ENCODE measurements at regions not wholly inside any gene's neighbourhood (a gene's known extent, or its start where the extent isn't known, plus 50 kb on each side); places are given as distances from the start of the nearest gene placed in this dataset.
"Not testable (repeated sequence)": the region's sequence is repeated elsewhere in the genome, so short reads cannot be mapped to it uniquely, and the experiment has no call there.

GRCh38 chr22:12637566-12638166 lies 2890.3 kb upstream of the OR11H1 start:
- H3K79me2 ChIP-seq (ENCODE audit: control insufficient read depth, insufficient read depth, low read length); H3K4me2 ChIP-seq (ENCODE audit: insufficient read depth, low read length); intact Hi-C loops (cut with micrococcal nuclease); H3K36me3 ChIP-seq (ENCODE audit: control insufficient read depth, insufficient read depth, low read length); in situ Hi-C loops (cut with MboI); H2AFZ ChIP-seq (ENCODE audit: low read depth, low read length); BruUV-seq (replicated peaks); H3K9me1 ChIP-seq (ENCODE audit: control insufficient read depth, insufficient read depth, low read length); H3K9me3 ChIP-seq (replicated peaks; ENCODE audit: control insufficient read depth, insufficient read depth, low read depth, low read length); CTCF ChIA-PET (ENCODE audit: low intra/inter-chr PET ratio); FAIRE-seq; H3K27ac ChIP-seq (ENCODE audit: extremely low read depth, low read depth, low read length); ATAC-seq; POLR2A ChIA-PET; H3K27me3 ChIP-seq (ENCODE audit: control insufficient read depth in 2 of 2, insufficient read depth in 2 of 2, low read length in 2 of 2); H3K9ac ChIP-seq (ENCODE audit: insufficient read depth in 1 of 2, low read depth in 2 of 2, low read length in 2 of 2); H3K4me1 ChIP-seq (replicated peaks in 1 of 2; ENCODE audit: control insufficient read depth in 2 of 2, insufficient read depth in 2 of 2, low read length in 2 of 2); H3K4me3 ChIP-seq; DNase-seq (ENCODE audit: extremely low read depth in 1 of 4, low spot score in 3 of 4); H4K20me1 ChIP-seq (replicated peaks; ENCODE audit: control insufficient read depth, insufficient read depth, low read length): not testable (repeated sequence)
- TF ChIP-seq PCBP2 (IDR thresholded peaks at IDR 0.05; ENCODE audit: low read depth, low read length, poor library complexity, severe bottlenecking) (peak; percentile 59), ZBTB26 (CRISPR knock-in tag; IDR thresholded peaks at IDR 0.05) (peak; percentile 74; the same call in 1 of the 2 replicates), POLR2B (IDR thresholded peaks at IDR 0.05; ENCODE audit: low read depth, partially characterized antibody) (peak; percentile 44), OTX1 (CRISPR knock-in tag; IDR thresholded peaks at IDR 0.05) (0 out of 2 replicates have a peak, but pooled peaks have one; percentile 51), ZNF512 (tag; IDR thresholded peaks at IDR 0.05) (peak; percentile 78)

GRCh38 chr22:12638319-12638718 lies 2889.7 kb upstream of the OR11H1 start:
- H3K79me2 ChIP-seq (ENCODE audit: control insufficient read depth, insufficient read depth, low read length); in situ Hi-C loops (cut with MboI); H3K9me3 ChIP-seq (replicated peaks; ENCODE audit: control insufficient read depth, insufficient read depth, low read depth, low read length); H3K9ac ChIP-seq (ENCODE audit: insufficient read depth in 1 of 2, low read depth in 2 of 2, low read length in 2 of 2); ATAC-seq; H3K4me2 ChIP-seq (ENCODE audit: insufficient read depth, low read length); BruUV-seq (replicated peaks); CTCF ChIA-PET (ENCODE audit: low intra/inter-chr PET ratio); H3K9me1 ChIP-seq (ENCODE audit: control insufficient read depth, insufficient read depth, low read length); FAIRE-seq; H3K4me3 ChIP-seq; intact Hi-C loops (cut with micrococcal nuclease); H4K20me1 ChIP-seq (replicated peaks; ENCODE audit: control insufficient read depth, insufficient read depth, low read length); H3K4me1 ChIP-seq (replicated peaks in 1 of 2; ENCODE audit: control insufficient read depth in 2 of 2, insufficient read depth in 2 of 2, low read length in 2 of 2); H2AFZ ChIP-seq (ENCODE audit: low read depth, low read length); H3K27ac ChIP-seq (ENCODE audit: extremely low read depth, low read depth, low read length); H3K36me3 ChIP-seq (ENCODE audit: control insufficient read depth, insufficient read depth, low read length); H3K27me3 ChIP-seq (ENCODE audit: control insufficient read depth in 2 of 2, insufficient read depth in 2 of 2, low read length in 2 of 2); DNase-seq (ENCODE audit: extremely low read depth in 1 of 4, low spot score in 3 of 4); POLR2A ChIA-PET: not testable (repeated sequence)
- WGBS (ENCODE audit: insufficient coverage, low coverage, missing lambda C conversion rate) = 41% methylated on average over 3 of the region's 3 CpGs
